HCT116 (cell line): ENCODE measurements at regions not wholly inside any gene's neighbourhood (a gene's known extent, or its start where the extent isn't known, plus 50 kb on each side); places are given as distances from the start of the nearest gene placed in this dataset.

ENCODE experiments used
- ATAC-seq: fragments of 200-7000 bp; cut with Tn5 transposase; 2 replicates; pipeline ENCODE4 v1.9.1; 2020; ENCODE audit warnings: mild to moderate bottlenecking, moderate library complexity
- BruUV-seq: library from RNA; stranded (reverse); fragments of 400-500 nt; replicated peaks from 2 replicates; lab custom pipeline; 2021; lab: Mats Ljungman, UMichigan
- CTCF ChIA-PET: fragments of 300-600 bp; sonication (Branson Sonifier 250); formaldehyde crosslinking; loops from one replicate; lab custom pipeline; 2021; ENCODE audit warnings: antibody characterized with exemption; lab: Charles Lee
- POLR2A ChIA-PET: fragments of 300-600, 350-600 bp; sonication (Branson Sonifier 250); formaldehyde crosslinking; loops from one replicate; lab custom pipeline; 2021; ENCODE audit warnings: antibody characterized with exemption; lab: Charles Lee
- RAD21 ChIA-PET, 2 experiments: fragments of 300-600 bp; sonication (Branson Sonifier 250); formaldehyde crosslinking; loops; one replicate each; lab custom pipeline; 2023; ENCODE audit warnings: low total read pairs in 2 of 2; ENCODE audit not compliant: uncharacterized antibody in 2 of 2, unreplicated experiment in 2 of 2, low non-redundant PET in 1 of 2; lab: Charles Lee
- DNase-seq: peaks from one replicate; pipeline ENCODE4 v3.0.0-alpha.2; 2010; ENCODE audit warnings: low read depth, low spot score
- H2AFZ ChIP-seq: fragments of 200-600 bp; shearing (Covaris generic), sonication (generic); 2 replicates; pipeline ENCODE4 v1.6.1; 2017; ENCODE audit warnings: low read depth, mixed run types, mixed read lengths, antibody characterized with exemption, low read length; ENCODE audit not compliant: poor library complexity, severe bottlenecking
- H3K27ac ChIP-seq: 2 replicates; pipeline ENCODE4 v1.5.1; 2012; ENCODE audit warnings: low read depth, low read length
- H3K27me3 ChIP-seq: fragments of 200-600 bp; sonication (generic); 2 replicates; pipeline ENCODE4 v1.6.1; 2016; ENCODE audit warnings: mixed run types, low read length, mixed read lengths; ENCODE audit not compliant: insufficient read depth
- H3K36me3 ChIP-seq, 2 experiments: fragments of 200-500 bp in 1 of 2; fragments of 200-600 bp in 1 of 2; sonication (Bioruptor generic) in 1 of 2; sonication (generic) in 1 of 2; 2 replicates each; pipeline versions ENCODE4 v1.5.1 to v1.6.1; 2014 to 2016; ENCODE audit warnings: low read length in 2 of 2, inconsistent platforms in 1 of 2, mixed read lengths in 1 of 2, mixed run types in 1 of 2; ENCODE audit not compliant: insufficient read depth in 2 of 2, control insufficient read depth in 1 of 2
- H3K4me1 ChIP-seq, 2 experiments: fragments of 200-600 bp in 1 of 2; sonication (generic) in 1 of 2; 2 replicates each; pipeline versions ENCODE4 v1.5.1 to v1.6.1; 2012 to 2017; ENCODE audit warnings: low read length in 2 of 2, inconsistent platforms in 1 of 2, mild to moderate bottlenecking in 1 of 2, mixed read lengths in 1 of 2, mixed run types in 1 of 2, moderate library complexity in 1 of 2; ENCODE audit not compliant: insufficient read depth in 2 of 2, control insufficient read depth in 1 of 2
- H3K4me2 ChIP-seq: fragments of 200-600 bp; sonication (generic); 2 replicates; pipeline ENCODE4 v1.6.1; 2017; ENCODE audit warnings: mixed run types, low read length, mixed read lengths
- H3K4me3 ChIP-seq, 2 experiments: fragments of 200-600 bp in 1 of 2; sonication (generic) in 1 of 2; replicated peaks in 1 of 2; 2 replicates each; pipeline ENCODE4 v1.5.1; 2011 to 2016; ENCODE audit warnings: low read length in 2 of 2, control low read depth in 1 of 2, low read depth in 1 of 2, mild to moderate bottlenecking in 1 of 2, mixed read lengths in 1 of 2, mixed run types in 1 of 2
- H3K79me2 ChIP-seq: fragments of 200-600 bp; sonication (generic); 2 replicates; pipeline ENCODE4 v1.6.1; 2017; ENCODE audit warnings: mild to moderate bottlenecking, mixed run types, low read length, moderate library complexity, mixed read lengths; ENCODE audit not compliant: insufficient read depth
- H3K9ac ChIP-seq: fragments of 200-600 bp; sonication (generic); 2 replicates; pipeline ENCODE4 v1.6.1; 2016; ENCODE audit warnings: low read length, mixed read lengths
- H3K9me2 ChIP-seq: fragments of 200-600 bp; sonication (generic), shearing (Covaris generic); 2 replicates; pipeline ENCODE4 v1.6.1; 2017; ENCODE audit warnings: mixed run types, mild to moderate bottlenecking, moderate library complexity; ENCODE audit not compliant: insufficient read depth
- H3K9me3 ChIP-seq, 2 experiments: fragments of 200-500 bp in 1 of 2; fragments of 200-600 bp in 1 of 2; sonication (Bioruptor generic) in 1 of 2; sonication (generic) in 1 of 2; 2 replicates each; pipeline ENCODE4 v1.6.1; 2014 to 2017; ENCODE audit warnings: low read length in 2 of 2, mixed read lengths in 2 of 2, inconsistent platforms in 1 of 2, low read depth in 1 of 2, mild to moderate bottlenecking in 1 of 2, mixed run types in 1 of 2, moderate library complexity in 1 of 2; ENCODE audit not compliant: control insufficient read depth in 1 of 2, insufficient read depth in 1 of 2
- H4K20me1 ChIP-seq: fragments of 200-600 bp; sonication (generic), shearing (Covaris generic); 2 replicates; pipeline ENCODE4 v1.6.1; 2017; ENCODE audit warnings: mixed run types, mild to moderate bottlenecking, moderate library complexity; ENCODE audit not compliant: insufficient read depth
- CEBPB ChIP-seq: IDR thresholded peaks from 2 replicates; pipeline ENCODE4 v1.6.1; 2012; ENCODE audit warnings: low read depth
- EZH2phosphoT487 ChIP-seq: fragments of 200-600 bp; IDR thresholded peaks from 2 replicates; pipeline ENCODE4 v1.6.1; 2018; ENCODE audit warnings: antibody characterized with exemption, borderline replicate concordance
- FOSL1 ChIP-seq: IDR thresholded peaks from 2 replicates; pipeline ENCODE4 v1.6.1; 2012; ENCODE audit warnings: low read depth
- POLR2A ChIP-seq: IDR thresholded peaks from 2 replicates; pipeline ENCODE4 v1.7.0; 2011; ENCODE audit warnings: borderline replicate concordance; ENCODE audit not compliant: insufficient read depth, insufficient read length; ENCODE audit errors: extremely low read depth
- SIN3A ChIP-seq: IDR thresholded peaks from 2 replicates; pipeline ENCODE4 v1.6.1; 2012; ENCODE audit warnings: low read depth
- SRF ChIP-seq: IDR thresholded peaks from 2 replicates; pipeline ENCODE4 v1.6.1; 2012; ENCODE audit warnings: low read depth
- TCF7L2 ChIP-seq: IDR thresholded peaks from 2 replicates; pipeline ENCODE4 v1.7.0; 2011; ENCODE audit warnings: borderline replicate concordance, inconsistent platforms; ENCODE audit not compliant: insufficient read depth, insufficient read length; ENCODE audit errors: extremely low read depth
- ZFX ChIP-seq: fragments of 450-650 bp; IDR thresholded peaks from 2 replicates; pipeline ENCODE4 v1.6.1; 2017
- ZNF274 ChIP-seq: fragments of 200-500 bp; sonication (Bioruptor generic); IDR thresholded peaks from 2 replicates; pipeline ENCODE4 v1.6.1; 2014; ENCODE audit warnings: mild to moderate bottlenecking, low read depth, low read length, inconsistent platforms
- intact Hi-C: fragments of 100-400 bp; cut with micrococcal nuclease; formaldehyde crosslinking; loops from 2 replicates; pipeline ENCODE4 v1.10.0; 2022
- TF ChIP-seq, protein P1 (sequence below): IDR thresholded peaks from 2 replicates; pipeline ENCODE4 v1.6.1; 2012
- TF ChIP-seq, protein P2 (sequence below): IDR thresholded peaks from 2 replicates; pipeline ENCODE4 v1.6.1; 2012

DNA sequence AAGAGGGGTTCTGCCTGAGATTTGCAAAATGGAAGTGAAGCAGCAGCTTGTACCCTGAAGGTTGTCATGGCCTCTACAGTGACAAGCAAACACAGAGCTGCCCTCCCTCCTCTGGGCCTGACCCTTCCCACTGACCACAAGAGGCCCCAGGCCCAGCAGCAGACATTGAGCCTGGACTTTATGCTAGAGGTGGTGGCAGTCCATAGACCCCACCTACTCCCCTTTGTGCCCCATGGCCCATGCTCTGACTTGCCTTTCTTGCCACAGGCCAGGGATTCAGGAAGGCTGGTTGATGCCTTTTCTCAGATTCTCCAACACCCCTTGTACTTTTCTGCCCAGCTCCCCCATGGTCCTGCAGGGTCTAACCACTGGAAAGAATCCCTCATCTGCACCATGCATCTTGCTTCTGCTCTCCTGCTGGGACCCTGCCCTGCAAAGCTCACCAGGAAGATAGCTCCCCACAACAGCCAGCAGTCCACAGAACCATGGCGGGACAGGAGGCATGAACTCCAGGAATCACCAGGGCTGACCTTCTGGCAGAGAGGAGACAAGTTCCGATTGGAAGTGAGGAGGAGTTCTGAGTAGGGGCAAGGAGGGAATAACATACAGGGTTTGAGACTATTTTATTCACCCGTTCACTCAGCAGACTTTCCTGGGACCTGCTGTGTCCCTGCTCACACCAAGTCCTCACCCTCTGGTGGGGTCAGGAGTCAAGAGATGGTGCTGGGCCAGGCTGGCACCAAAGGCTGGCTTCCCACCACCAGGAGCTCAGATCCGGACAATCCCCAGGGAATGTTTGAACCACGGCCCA, 263.8 kb downstream of the SYK start:
- intact Hi-C loops = no loop called here
- Histone ChIP-seq H3K9me2 (no peaks in the 10 kb centered on the region), H3K4me1 (peaks cover 5 to 14% of the 10 kb centered on the region in 2 experiments; a peak in 2 of 4 replicates), H3K4me3 (no peak overlapping the region), H3K36me3 (no peaks in the 10 kb centered on the region), H3K79me2 (no peaks in the 10 kb centered on the region), H3K9me3 (no peaks in the 10 kb centered on the region), H3K4me2 (no peak overlapping the region), H4K20me1 (no peaks in the 10 kb centered on the region), H2AFZ (no peak overlapping the region), H3K9ac (no peak overlapping the region), H3K27ac (no peak overlapping the region), H3K27me3 (no peaks in the 10 kb centered on the region)
- DNase-seq (no peak), ATAC-seq (no peak)
- ChIA-PET RAD21 (no interaction called here), CTCF (no interaction called here), POLR2A (no interaction called here)
- no TSS peak for BruUV-seq
- TF ChIP-seq SIN3A = no peak
- TF ChIP-seq, protein P1, sequence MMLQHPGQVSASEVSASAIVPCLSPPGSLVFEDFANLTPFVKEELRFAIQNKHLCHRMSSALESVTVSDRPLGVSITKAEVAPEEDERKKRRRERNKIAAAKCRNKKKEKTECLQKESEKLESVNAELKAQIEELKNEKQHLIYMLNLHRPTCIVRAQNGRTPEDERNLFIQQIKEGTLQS = no peak
- no peak for TF ChIP-seq ZFX
- no peak for TF ChIP-seq SRF
- TF ChIP-seq ZNF274 = no peak
- TF ChIP-seq EZH2phosphoT487 = no peak
- TF ChIP-seq TCF7L2 = no peak
- TF ChIP-seq FOSL1 = no peak
- TF ChIP-seq, protein P2, sequence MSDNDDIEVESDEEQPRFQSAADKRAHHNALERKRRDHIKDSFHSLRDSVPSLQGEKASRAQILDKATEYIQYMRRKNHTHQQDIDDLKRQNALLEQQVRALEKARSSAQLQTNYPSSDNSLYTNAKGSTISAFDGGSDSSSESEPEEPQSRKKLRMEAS = no peak
- TF ChIP-seq CEBPB = no peak

DNA sequence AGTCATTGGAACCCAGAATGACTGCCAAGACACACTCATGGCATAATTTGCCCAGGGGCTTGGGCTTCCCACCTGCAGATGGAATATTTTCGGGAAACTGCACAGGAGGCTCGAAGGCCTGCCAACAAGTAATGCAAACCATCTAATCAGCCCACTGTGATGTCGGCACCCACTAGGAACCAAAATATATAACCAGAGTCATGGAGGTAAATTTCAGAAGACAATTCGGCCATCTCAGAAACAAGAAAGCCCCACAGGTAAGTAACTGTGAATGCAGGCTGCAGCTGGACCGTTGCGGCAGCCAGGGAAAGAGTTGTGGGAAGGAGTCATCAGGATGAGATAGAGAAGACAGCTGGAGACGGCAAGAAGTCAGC, 264.4 kb downstream of the SYK start:
- ATAC-seq (no peak), DNase-seq (no peak)
- peaks cover 3 to 15% of the 10 kb centered on the region in 2 experiments for H3K4me1 ChIP-seq
- H3K9me3 ChIP-seq = no peaks in the 10 kb centered on the region
- H3K36me3 ChIP-seq = no peaks in the 10 kb centered on the region
- H3K9me2 ChIP-seq = no peaks in the 10 kb centered on the region
- ChIA-PET CTCF (no interaction called here), RAD21 (no interaction called here), POLR2A (no interaction called here)
- no peak overlapping the region for H3K27ac ChIP-seq
- BruUV-seq = no TSS peak
- no peak overlapping the region for H3K9ac ChIP-seq
- intact Hi-C loops = no loop called here
- no peak overlapping the region for H3K4me2 ChIP-seq
- no peak overlapping the region for H3K4me3 ChIP-seq
- TF ChIP-seq SIN3A (no peak), POLR2A (no peak)
- H3K27me3 ChIP-seq = no peaks in the 10 kb centered on the region
- no peaks in the 10 kb centered on the region for H3K79me2 ChIP-seq
- H4K20me1 ChIP-seq = no peaks in the 10 kb centered on the region
- H2AFZ ChIP-seq = no peak overlapping the region
